Stimulated activated effector memory CD8-positive, alpha-beta T cell treated with anti-CD3 and anti-CD28 coated beads, Interleukin-12 subunit alpha, Interleukin-12 subunit beta, amount 100 ng/mL, for 72 hours (primary cell): ENCODE measurements at regions not wholly inside any gene's neighbourhood (a gene's known extent, or its start where the extent isn't known, plus 50 kb on each side); places are given as distances from the start of the nearest gene placed in this dataset.
"Not testable (repeated sequence)": the region's sequence is repeated elsewhere in the genome, so short reads cannot be mapped to it uniquely, and the experiment has no call there.

ENCODE experiments used
- ATAC-seq: fragments of 150-1000 bp; cut with Tn5 transposase; 2 replicates; pipeline ENCODE4 v1.10.0; 2021
- DNase-seq, 2 donors: peaks; one replicate each; pipeline ENCODE4 v3.0.0; 2021 to 2022; ENCODE audit warnings: low spot score in 2 of 2
- H3K27ac Mint-ChIP-seq: one replicate; pipeline ENCODE4 v1.8.0; 2022; ENCODE audit warnings: mild to moderate bottlenecking, mixed read lengths
- H3K36me3 Mint-ChIP-seq: one replicate; pipeline ENCODE4 v1.8.0; 2022; ENCODE audit warnings: mild to moderate bottlenecking, mixed read lengths
- H3K4me1 Mint-ChIP-seq: one replicate; pipeline ENCODE4 v1.8.0; 2022; ENCODE audit warnings: mixed read lengths
- H3K4me3 Mint-ChIP-seq: one replicate; pipeline ENCODE4 v1.8.0; 2022; ENCODE audit warnings: mild to moderate bottlenecking, mixed read lengths
- H3K9me3 Mint-ChIP-seq: one replicate; pipeline ENCODE4 v1.8.0; 2022; ENCODE audit warnings: mixed read lengths

DNA sequence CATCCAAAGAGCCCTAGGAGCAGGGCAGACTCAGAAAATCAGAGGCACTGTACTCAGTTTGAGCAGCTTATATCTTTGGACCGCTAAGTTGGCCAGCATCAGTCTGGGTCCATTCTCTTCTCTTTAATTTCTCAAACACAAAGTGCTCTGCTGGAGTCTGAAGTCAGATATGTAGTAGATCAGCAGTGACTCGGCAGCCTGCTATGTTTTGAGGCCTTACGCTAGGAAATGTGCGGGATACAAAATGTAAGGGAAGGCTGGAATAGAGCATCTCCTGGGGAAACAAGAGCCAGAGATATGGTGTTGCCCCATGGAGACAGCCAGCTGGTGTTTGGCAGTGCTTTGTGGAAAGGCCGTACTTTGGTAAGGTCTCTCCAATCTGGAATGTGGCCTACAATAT, 60.6 kb upstream of the VKORC1L1 start:
- Mint-ChIP-seq H3K4me3 (no peak overlapping the region), H3K9me3 (no peaks in the 10 kb centered on the region), H3K27ac (no peak overlapping the region), H3K36me3 (peaks cover 7% of the 10 kb centered on the region), H3K4me1 (peaks cover 12% of the 10 kb centered on the region)
- ATAC-seq (no peak), DNase-seq (no peak)

DNA sequence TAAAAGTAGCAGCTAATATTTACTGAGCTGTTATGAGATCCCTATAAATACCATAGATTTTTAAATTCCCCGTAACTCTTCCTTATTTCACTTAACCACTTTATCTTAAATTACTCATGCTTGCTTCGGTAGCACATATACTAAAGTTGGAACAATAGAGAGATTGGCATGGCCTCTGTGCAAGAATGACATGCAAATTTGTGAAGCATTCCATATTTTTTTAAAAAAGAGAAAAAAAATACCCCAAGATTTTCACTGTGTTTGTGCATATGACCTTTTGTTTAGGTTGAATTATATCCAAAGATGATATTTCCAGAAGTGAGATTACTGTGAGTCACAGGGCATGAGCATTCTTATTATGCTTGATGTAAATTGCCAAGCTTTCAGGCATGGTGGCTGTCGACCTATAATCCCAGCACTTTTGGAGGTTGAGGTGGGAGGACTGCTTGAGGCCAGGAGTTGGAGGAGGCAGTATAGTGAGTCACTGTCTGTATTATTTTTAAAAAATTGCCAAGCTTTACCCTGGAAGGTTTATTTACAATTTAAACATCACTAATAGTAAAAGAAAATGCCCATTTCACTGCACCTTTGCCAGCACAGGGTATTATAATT, 58.2 kb upstream of the VKORC1L1 start:
- H3K27ac Mint-ChIP-seq, H3K36me3 Mint-ChIP-seq, ATAC-seq, H3K9me3 Mint-ChIP-seq, H3K4me1 Mint-ChIP-seq, DNase-seq, H3K4me3 Mint-ChIP-seq: not testable (repeated sequence)

DNA sequence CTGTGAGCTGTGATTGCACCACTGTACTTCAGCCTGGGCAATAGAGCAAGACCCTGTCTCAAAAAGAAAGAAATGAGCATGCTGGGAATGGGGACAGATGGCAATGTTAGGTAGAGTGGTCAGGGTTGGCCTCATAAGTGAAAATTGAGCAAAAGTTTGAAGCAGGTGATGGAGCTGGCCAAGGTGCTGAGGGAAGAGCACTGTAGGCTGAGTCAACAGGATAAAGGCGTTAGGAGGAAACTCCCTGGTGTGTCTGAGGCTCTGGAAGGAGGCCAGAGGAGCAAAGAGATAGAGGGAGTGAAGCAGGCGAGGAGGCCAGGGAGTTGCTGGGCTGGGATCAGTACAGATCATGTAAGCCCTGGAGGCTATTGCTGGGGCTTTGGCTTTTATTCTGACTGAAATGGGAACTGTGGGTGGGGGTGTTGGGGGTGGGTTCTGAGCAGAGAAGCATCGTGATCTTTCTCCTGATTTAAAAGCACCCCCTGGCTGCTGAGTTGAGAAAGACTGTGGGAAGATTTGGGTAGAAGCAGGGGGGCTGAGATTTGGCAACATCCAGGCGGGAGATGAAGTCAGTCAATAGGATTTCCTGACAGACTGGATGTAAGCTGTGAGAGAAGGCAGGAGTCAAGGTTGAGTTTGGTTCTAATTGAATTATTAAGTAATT, 52.5 kb upstream of the VKORC1L1 start:
- Mint-ChIP-seq H3K4me3 (no peak overlapping the region), H3K4me1 (peaks cover 5% of the 10 kb centered on the region), H3K9me3 (no peaks in the 10 kb centered on the region), H3K27ac (no peak overlapping the region), H3K36me3 (no peaks in the 10 kb centered on the region)
- DNase-seq (no peak), ATAC-seq (no peak)
